GM19397 (cell line): ENCODE measurements at regions not wholly inside any gene's neighbourhood (a gene's known extent, or its start where the extent isn't known, plus 50 kb on each side); places are given as distances from the start of the nearest gene placed in this dataset.

Experiments
- ATAC-seq: cut with Tn5 transposase; IDR thresholded peaks from one replicate; pipeline ENCODE4 v1.9.1; 2021; ENCODE audit warnings: mild to moderate bottlenecking, moderate library complexity; ENCODE audit not compliant: unreplicated experiment

DNA sequence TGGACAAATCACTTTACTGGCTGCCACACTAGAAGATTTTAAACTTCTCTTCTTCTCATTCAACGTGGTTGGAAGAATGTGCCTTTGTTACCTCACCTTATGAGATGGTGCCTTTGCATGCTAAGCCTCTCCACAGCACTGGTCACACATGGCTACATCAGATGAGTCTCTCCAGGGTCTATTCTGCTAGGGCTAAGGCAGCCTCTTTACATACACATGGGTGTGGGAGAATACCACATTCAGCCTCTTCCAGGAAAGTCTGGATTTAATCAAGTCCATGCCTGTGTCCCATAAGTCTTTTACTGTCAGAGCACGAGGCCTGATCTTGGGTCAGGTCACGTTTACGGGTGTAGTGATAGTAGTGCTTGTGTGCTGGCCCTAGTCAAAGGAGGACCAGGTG lies 701.5 kb downstream of the SORCS3 start:
- no peak for ATAC-seq

DNA sequence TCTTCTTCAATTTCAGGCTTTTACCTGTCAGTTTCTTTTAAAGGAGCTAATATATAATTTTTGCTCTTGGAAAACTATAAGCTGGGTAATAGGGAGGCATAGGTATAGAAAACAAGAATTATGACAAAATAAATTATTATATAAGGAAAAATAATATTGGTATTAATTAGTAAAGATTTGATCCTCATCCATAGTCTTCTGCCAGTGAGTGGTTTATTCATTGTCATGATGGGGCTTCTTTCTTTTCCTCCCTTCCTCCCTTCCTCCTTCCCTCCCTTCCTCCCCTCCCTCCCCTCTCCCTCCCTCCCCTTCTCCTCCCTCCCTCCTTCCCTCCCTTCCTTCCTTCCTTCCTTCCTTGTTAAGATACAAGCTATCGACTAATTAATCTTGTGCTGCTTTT lies 698.6 kb downstream of the SORCS3 start:
- no peak for ATAC-seq

DNA sequence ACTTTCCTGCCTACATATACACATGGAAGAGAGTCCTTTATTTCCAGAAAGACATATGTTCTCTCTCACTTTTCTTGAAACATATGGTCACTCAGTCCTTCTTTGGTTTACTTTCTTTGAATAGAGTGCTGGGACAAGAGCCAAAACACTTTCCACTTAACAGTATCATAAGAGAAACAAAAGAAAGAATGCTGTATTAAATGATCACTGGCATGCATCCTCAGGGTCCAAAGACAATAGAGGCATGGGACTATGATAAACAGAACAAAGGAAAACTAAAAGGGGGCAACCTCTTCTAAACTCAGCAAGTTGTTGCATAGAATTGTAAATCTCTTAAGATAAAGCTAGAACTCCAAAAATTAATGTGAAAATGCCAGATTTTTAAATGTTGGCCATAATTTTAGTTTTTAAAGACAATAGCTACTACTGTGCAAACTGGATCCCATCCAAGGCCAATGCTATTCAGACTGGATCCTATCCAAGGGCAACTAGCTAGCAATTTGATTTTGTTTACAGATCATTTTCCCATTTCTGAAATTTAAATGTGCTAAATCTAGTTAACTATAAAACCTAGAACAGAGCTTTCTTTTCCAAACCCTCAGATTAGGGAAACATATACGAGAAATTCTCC lies 687.5 kb downstream of the SORCS3 start:
- no peak for ATAC-seq
